Kidney epithelial cell (primary cell): ENCODE measurements at regions not wholly inside any gene's neighbourhood (a gene's known extent, or its start where the extent isn't known, plus 50 kb on each side); places are given as distances from the start of the nearest gene placed in this dataset.

Experiments
- DNase-seq: peaks from one replicate; pipeline ENCODE4 v3.0.0-alpha.2; 2010; ENCODE audit warnings: low read depth
- H3K27me3 ChIP-seq: 2 replicates; pipeline ENCODE4 v1.6.0; 2011; ENCODE audit warnings: low read length; ENCODE audit not compliant: control insufficient read depth, insufficient read depth
- H3K36me3 ChIP-seq: 2 replicates; pipeline ENCODE4 v1.5.1; 2011; ENCODE audit warnings: low read length; ENCODE audit not compliant: control insufficient read depth, insufficient read depth
- H3K4me3 ChIP-seq: 2 replicates; pipeline ENCODE4 v1.5.1; 2011; ENCODE audit warnings: low read depth, mild to moderate bottlenecking, control low read depth, low read length
- TF ChIP-seq, protein P1 (sequence below): IDR thresholded peaks from 2 replicates; pipeline ENCODE4 v1.5.1; 2011; ENCODE audit warnings: mild to moderate bottlenecking, moderate library complexity, low read length, control low read depth, inconsistent platforms; ENCODE audit not compliant: insufficient read depth, poor library complexity, severe bottlenecking

- TF ChIP-seq, protein P1, sequence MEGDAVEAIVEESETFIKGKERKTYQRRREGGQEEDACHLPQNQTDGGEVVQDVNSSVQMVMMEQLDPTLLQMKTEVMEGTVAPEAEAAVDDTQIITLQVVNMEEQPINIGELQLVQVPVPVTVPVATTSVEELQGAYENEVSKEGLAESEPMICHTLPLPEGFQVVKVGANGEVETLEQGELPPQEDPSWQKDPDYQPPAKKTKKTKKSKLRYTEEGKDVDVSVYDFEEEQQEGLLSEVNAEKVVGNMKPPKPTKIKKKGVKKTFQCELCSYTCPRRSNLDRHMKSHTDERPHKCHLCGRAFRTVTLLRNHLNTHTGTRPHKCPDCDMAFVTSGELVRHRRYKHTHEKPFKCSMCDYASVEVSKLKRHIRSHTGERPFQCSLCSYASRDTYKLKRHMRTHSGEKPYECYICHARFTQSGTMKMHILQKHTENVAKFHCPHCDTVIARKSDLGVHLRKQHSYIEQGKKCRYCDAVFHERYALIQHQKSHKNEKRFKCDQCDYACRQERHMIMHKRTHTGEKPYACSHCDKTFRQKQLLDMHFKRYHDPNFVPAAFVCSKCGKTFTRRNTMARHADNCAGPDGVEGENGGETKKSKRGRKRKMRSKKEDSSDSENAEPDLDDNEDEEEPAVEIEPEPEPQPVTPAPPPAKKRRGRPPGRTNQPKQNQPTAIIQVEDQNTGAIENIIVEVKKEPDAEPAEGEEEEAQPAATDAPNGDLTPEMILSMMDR, result no peak
- no peak overlapping the region for H3K4me3 ChIP-seq
- no peaks in the 10 kb centered on the region for H3K27me3 ChIP-seq
- no peaks in the 10 kb centered on the region for H3K36me3 ChIP-seq
- no peak for DNase-seq
These were observed 372.3 kb upstream of the MON1B start for GRCh38 chr16:76818606-76819181.

GRCh38 chr16:76819226-76819916 is 371.6 kb upstream of the MON1B start:
- no peaks in the 10 kb centered on the region for H3K27me3 ChIP-seq
- DNase-seq, result no peak
- TF ChIP-seq, protein P1, result no peak
- H3K4me3 ChIP-seq, result no peak overlapping the region
- no peaks in the 10 kb centered on the region for H3K36me3 ChIP-seq

GRCh38 chr16:76824221-76824620 is 366.8 kb upstream of the MON1B start:
- TF ChIP-seq, protein P1, result no peak
- Histone ChIP-seq H3K4me3 (no peak overlapping the region), H3K36me3 (no peaks in the 10 kb centered on the region)

DNA sequence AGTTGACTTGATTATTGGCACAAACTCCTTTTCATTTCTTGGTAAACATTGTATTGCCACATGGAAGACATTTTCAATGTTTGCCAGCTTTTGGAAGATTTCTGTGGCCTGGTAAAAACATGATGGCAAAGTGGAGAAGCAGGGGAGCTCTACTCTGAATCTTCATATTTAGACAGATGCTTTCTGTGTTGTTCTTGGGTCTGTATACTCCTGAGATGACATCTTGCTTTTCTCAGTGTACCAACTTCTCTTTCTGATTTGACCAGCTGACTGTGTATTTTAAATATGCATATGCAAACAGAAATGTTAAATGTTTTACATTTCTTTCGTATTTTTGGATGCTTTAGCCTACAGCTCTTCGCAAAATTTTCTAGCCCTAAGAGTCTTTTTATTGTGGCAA is 366.2 kb upstream of the MON1B start:
- no peak for DNase-seq
- no peak overlapping the region for H3K4me3 ChIP-seq
- TF ChIP-seq, protein P1, result no peak
- no peaks in the 10 kb centered on the region for H3K27me3 ChIP-seq
- H3K36me3 ChIP-seq, result no peaks in the 10 kb centered on the region

More at GRCh38 chr16:76824221-76824620, 366.8 kb upstream of the MON1B start:
- H3K27me3 ChIP-seq, result no peaks in the 10 kb centered on the region
- no peak for DNase-seq

DNA sequence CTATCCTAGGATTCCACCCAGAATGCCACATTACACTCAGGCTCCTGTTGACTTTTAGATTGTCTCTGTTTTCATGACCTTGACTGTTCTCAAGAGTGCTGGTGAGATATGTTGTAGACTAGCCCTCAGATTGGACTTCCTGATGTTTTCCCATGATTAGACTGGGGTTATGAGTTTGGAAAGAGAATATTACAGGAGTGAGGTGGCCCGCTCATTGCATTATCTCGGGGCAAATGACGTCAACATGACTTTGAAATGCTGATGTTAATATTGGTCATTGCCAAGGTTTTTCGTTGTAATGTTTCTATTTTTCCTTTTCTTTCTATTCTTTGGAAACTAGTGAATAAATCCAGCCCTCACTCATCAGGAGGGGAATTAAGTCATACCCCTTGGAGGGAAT is 355.7 kb upstream of the MON1B start:
- H3K36me3 ChIP-seq, result no peaks in the 10 kb centered on the region
- TF ChIP-seq, protein P1, result no peak
- no peaks in the 10 kb centered on the region for H3K27me3 ChIP-seq
- no peak for DNase-seq
- no peak overlapping the region for H3K4me3 ChIP-seq

GRCh38 chr16:76835779-76836300 is 355.1 kb upstream of the MON1B start:
- TF ChIP-seq, protein P1, result no peak
- no peak overlapping the region for H3K4me3 ChIP-seq

More at GRCh38 chr16:76835779-76836300, 355.1 kb upstream of the MON1B start:
- no peak for DNase-seq
- H3K27me3 ChIP-seq, result no peaks in the 10 kb centered on the region
- H3K36me3 ChIP-seq, result no peaks in the 10 kb centered on the region
